ENCODE measurements at regions not wholly inside any gene's neighbourhood (a gene's known extent, or its start where the extent isn't known, plus 50 kb on each side); places are given as distances from the start of the nearest gene placed in this dataset.

DNA sequence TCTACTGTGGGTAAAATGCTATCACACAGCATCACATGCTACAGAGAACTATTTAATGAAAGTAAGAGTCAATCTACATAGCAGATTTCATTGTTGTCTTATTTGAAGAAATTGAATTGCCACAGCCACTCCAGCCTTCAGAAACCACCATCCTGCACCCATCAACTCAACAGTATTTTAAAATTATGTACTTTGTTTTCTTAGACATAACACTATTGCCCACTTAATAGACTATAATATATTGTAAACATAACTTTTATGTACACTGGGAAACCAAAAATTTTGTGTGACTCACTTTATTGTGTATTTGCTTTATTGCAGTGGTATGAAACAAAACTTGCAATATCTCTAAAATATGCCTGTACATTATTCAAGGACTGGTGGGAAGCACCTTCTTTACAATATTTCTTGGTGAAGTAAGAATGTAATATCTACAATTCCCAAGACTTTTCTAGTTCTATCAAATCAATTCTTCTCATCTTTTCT, 133.0 kb downstream of the DUSP10 start:
- H3K27ac ChIP-seq, result no peak overlapping the region
- peaks cover 0 to 11% (median 7%) of the 10 kb centered on the region in 4 donors for H3K4me1 ChIP-seq
- H3K9me3 ChIP-seq, result no peaks in the 10 kb centered on the region
- TF ChIP-seq, protein P1, sequence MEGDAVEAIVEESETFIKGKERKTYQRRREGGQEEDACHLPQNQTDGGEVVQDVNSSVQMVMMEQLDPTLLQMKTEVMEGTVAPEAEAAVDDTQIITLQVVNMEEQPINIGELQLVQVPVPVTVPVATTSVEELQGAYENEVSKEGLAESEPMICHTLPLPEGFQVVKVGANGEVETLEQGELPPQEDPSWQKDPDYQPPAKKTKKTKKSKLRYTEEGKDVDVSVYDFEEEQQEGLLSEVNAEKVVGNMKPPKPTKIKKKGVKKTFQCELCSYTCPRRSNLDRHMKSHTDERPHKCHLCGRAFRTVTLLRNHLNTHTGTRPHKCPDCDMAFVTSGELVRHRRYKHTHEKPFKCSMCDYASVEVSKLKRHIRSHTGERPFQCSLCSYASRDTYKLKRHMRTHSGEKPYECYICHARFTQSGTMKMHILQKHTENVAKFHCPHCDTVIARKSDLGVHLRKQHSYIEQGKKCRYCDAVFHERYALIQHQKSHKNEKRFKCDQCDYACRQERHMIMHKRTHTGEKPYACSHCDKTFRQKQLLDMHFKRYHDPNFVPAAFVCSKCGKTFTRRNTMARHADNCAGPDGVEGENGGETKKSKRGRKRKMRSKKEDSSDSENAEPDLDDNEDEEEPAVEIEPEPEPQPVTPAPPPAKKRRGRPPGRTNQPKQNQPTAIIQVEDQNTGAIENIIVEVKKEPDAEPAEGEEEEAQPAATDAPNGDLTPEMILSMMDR (IDR thresholded peaks at IDR 0.05), result no peak
- no peaks in the 10 kb centered on the region for H3K36me3 ChIP-seq
- no peaks in the 10 kb centered on the region for H3K27me3 ChIP-seq
- intact Hi-C loops (cut with DNase I; ENCODE audit: low total_unique reads), result no loop called here
- no peak for DNase-seq
- H3K4me3 ChIP-seq, result no peak overlapping the region

DNA sequence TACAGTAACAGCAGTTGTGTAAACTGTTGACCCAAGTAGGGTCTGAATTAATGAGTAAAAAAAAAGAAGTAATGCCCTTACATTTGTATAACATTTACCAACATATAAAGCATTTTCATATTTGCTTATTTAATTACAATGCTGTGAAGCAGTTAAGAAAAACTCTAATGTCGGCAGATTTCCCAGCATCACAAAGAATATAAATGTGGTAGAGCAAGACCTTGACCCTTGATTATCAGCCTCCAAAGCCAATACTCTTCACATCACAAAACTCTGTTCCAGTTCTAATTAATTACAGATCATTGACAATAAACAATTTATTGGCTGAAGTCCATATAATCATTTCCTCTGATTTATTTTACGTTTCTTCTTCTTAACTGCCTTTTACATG, 130.2 kb downstream of the DUSP10 start:
- TF ChIP-seq, protein P1 (IDR thresholded peaks at IDR 0.05), result no peak
- DNase-seq, result no peak
- H3K9me3 ChIP-seq, result no peaks in the 10 kb centered on the region
- no peaks in the 10 kb centered on the region for H3K36me3 ChIP-seq
- no peak overlapping the region for H3K4me3 ChIP-seq
- H3K4me1 ChIP-seq, result peaks cover 0 to 11% (median 7%) of the 10 kb centered on the region in 4 donors
- intact Hi-C loops (cut with DNase I; ENCODE audit: low total_unique reads), result no loop called here
- no peak overlapping the region for H3K27ac ChIP-seq
- no peaks in the 10 kb centered on the region for H3K27me3 ChIP-seq

DNA sequence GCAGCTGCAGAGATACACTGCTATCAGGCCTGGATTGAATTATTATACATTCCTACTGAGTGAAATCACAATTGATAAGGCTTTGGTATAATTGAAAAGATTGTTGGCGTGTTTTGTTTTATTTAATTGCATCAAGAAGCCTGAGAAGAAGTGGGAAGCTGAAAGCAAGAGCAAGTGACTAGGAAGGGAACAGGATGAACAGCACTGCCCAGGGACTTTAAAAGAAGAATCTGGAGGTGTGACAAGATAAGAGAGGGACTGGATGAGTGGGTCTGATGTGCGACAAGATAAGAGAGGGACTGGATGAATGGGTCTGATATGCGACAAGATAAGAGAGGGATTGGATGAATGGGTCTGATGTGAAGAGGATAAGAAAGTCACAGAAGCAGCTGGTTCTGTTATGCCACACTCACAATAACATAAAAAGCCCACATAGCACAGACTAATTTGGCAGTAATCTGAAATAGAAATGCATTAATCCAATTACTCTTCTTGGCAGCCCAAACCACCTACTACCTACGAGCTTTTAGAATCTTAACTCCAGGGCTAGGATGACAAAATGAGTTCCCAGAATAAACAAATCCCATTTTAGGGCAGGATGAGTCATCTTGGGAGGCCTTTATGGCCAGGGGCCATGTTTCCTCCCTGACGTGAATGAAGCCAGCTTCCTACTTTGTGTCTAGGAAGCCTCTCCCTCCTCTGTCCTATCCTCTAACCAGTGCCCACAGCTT, 129.7 kb downstream of the DUSP10 start:
- no peaks in the 10 kb centered on the region for H3K36me3 ChIP-seq
- DNase-seq, result peak; percentile 63 to 78
- no peak overlapping the region for H3K27ac ChIP-seq
- intact Hi-C loops (cut with DNase I; ENCODE audit: low total_unique reads), result no loop called here
- H3K4me1 ChIP-seq, result peaks cover 0 to 11% (median 7%) of the 10 kb centered on the region in 4 donors
- H3K9me3 ChIP-seq, result no peaks in the 10 kb centered on the region
- H3K27me3 ChIP-seq, result no peaks in the 10 kb centered on the region
- no peak overlapping the region for H3K4me3 ChIP-seq
- TF ChIP-seq, protein P1 (IDR thresholded peaks at IDR 0.05), result no peak

DNA sequence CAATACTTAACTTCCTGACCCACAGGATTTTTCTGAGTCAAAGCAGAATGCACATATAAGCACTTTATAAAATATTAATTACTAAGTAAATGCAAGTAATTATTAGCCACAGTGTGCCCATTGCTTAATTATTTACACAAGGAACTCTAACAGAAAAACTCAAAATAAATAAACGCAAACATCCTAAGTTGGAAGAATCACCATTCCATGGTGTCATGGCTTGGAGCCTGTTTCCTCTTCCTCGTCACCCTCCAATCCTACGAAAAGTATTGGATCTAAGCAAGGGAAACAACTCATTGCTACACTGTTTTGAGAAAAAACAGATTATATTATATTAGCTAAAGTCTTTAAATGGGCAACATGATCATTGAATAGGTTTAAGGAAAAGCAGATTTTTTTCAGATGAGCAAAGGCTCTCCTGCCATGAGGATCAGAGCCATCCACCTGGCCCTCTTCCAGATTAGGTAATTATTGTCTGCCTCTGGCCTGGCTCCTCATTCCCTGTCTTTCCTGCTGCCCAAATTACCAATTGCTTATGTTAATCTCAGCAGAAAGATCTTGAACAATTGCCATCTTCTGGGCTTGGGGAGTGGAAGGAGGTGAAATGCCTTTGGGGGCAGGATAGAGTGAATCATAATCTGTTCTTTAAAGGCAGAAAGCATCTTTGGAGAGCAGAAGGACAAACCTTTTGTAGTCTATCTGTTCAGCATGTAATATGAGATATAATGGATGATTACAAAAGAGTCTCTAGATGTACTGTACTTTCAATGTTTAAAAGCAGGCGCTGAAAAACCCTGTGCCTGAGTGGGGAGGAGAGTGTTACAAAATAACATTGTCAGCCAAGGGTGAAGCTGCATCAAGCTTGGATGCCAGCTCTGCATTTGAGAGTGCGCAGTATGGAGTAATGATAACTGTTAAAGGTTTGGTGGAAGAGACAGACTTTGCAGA, 121.2 kb downstream of the DUSP10 start:
- no peak overlapping the region for H3K27ac ChIP-seq
- no peaks in the 10 kb centered on the region for H3K27me3 ChIP-seq
- H3K36me3 ChIP-seq, result no peaks in the 10 kb centered on the region
- H3K4me3 ChIP-seq, result no peak overlapping the region
- H3K9me3 ChIP-seq, result no peaks in the 10 kb centered on the region
- TF ChIP-seq, protein P1 (IDR thresholded peaks at IDR 0.05), result no peak
- no peaks in the 10 kb centered on the region for H3K4me1 ChIP-seq
- intact Hi-C loops (cut with DNase I; ENCODE audit: low total_unique reads), result no loop called here
- DNase-seq, result no peak

DNA sequence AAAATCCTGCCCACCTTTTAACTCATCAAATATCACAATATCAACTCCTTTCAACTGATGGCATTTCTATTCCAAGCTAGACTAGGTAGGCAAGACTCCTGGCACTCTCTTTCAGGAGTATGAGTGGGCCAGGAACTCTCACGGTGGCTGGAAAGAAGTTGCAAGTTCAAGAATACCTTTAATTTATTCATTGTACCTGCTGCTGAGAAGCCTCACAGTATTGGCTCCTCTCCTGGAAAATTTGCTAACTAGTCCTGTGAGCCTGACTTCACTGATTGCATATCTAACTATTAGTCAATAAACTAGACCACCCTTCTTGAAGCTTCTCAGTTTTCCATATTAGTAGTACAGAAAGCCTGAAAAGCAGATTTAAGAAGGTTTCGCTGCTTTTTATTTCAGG, 120.2 kb downstream of the DUSP10 start:
- Histone ChIP-seq H3K4me3 (no peak overlapping the region), H3K9me3 (no peaks in the 10 kb centered on the region), H3K36me3 (no peaks in the 10 kb centered on the region), H3K27me3 (no peaks in the 10 kb centered on the region), H3K4me1 (no peaks in the 10 kb centered on the region), H3K27ac (no peak overlapping the region)
- TF ChIP-seq, protein P1 (IDR thresholded peaks at IDR 0.05), result no peak
- DNase-seq, result no peak
- intact Hi-C loops (cut with DNase I; ENCODE audit: low total_unique reads), result no loop called here
